SK-N-SH (cell line): ENCODE measurements at regions not wholly inside any gene's neighbourhood (a gene's known extent, or its start where the extent isn't known, plus 50 kb on each side); places are given as distances from the start of the nearest gene placed in this dataset.
A peak's percentile ranks its signal among the peaks of the same experiment; 100 is the strongest.

ENCODE experiments used
- CTCF ChIA-PET: fragments of 300-600, 350-600 bp; formaldehyde crosslinking; extraction: SDS; loops from one replicate; lab custom pipeline; 2021; lab: Yijun Ruan, JAX
- POLR2A ChIA-PET: fragments of 350-600 bp; sonication (Branson Sonifier 250); formaldehyde crosslinking; extraction: SDS; loops from one replicate; lab custom pipeline; 2020; ENCODE audit warnings: antibody characterized with exemption, inconsistent platforms; lab: Yijun Ruan, JAX
- DNase-seq: peaks from one replicate; pipeline ENCODE4 v3.0.0; 2012
- H2AFZ ChIP-seq: fragments of 200-600 bp; sonication (generic); 2 replicates; pipeline ENCODE4 v1.8.1; 2016; ENCODE audit warnings: antibody characterized with exemption, mild to moderate bottlenecking, low read depth
- H3F3A ChIP-seq: fragments of 200-600 bp; sonication (generic); replicated peaks from 2 replicates; pipeline ENCODE3; 2016; ENCODE audit warnings: antibody characterized with exemption, mild to moderate bottlenecking; ENCODE audit not compliant: insufficient read depth
- H3K27ac ChIP-seq, 2 experiments: fragments of 200-500 bp in 1 of 2; fragments of 200-600 bp in 1 of 2; sonication (Bioruptor generic) in 1 of 2; sonication (generic), shearing (Covaris generic) in 1 of 2; 2 replicates each; pipeline versions ENCODE4 v1.5.1 to v1.6.1; 2014 to 2016; ENCODE audit warnings: low read depth in 2 of 2, inconsistent platforms in 1 of 2, low read length in 1 of 2, mild to moderate bottlenecking in 1 of 2, mixed read lengths in 1 of 2
- H3K27me3 ChIP-seq: fragments of 200-600 bp; sonication (generic), shearing (Covaris generic); 2 replicates; pipeline ENCODE4 v1.6.1; 2016; ENCODE audit warnings: mixed run types; ENCODE audit not compliant: insufficient read depth
- H3K36me3 ChIP-seq, 2 experiments: fragments of 200-500 bp in 1 of 2; fragments of 200-600 bp in 1 of 2; sonication (Bioruptor generic) in 1 of 2; sonication (generic) in 1 of 2; replicated peaks in 1 of 2; 2 replicates each; pipeline versions ENCODE3 to v1.5.1; 2014 to 2016; ENCODE audit warnings: low read length in 1 of 2, mild to moderate bottlenecking in 1 of 2; ENCODE audit not compliant: insufficient read depth in 2 of 2, control insufficient read depth in 1 of 2
- H3K4me1 ChIP-seq, 2 experiments: fragments of 200-500 bp in 1 of 2; fragments of 200-600 bp in 1 of 2; sonication (Bioruptor generic) in 1 of 2; sonication (generic), shearing (Covaris generic) in 1 of 2; 2 replicates each; pipeline versions ENCODE4 v1.5.1 to v1.6.1; 2014 to 2016; ENCODE audit warnings: low read depth in 1 of 2, low read length in 1 of 2, mixed run types in 1 of 2; ENCODE audit not compliant: insufficient read depth in 2 of 2, control insufficient read depth in 1 of 2
- H3K4me2 ChIP-seq: fragments of 200-600 bp; sonication (generic), shearing (Covaris generic); 2 replicates; pipeline ENCODE4 v1.6.1; 2017; ENCODE audit warnings: mixed run types
- H3K4me3 ChIP-seq, 2 experiments: fragments of 200-500 bp in 1 of 2; fragments of 200-600 bp in 1 of 2; sonication (Bioruptor generic) in 1 of 2; sonication (generic), shearing (Covaris generic) in 1 of 2; 2 replicates each; pipeline versions ENCODE4 v1.5.1 to v1.8.1; 2014 to 2016; ENCODE audit warnings: low read depth in 2 of 2, inconsistent platforms in 1 of 2, low read length in 1 of 2, mild to moderate bottlenecking in 1 of 2, mixed read lengths in 1 of 2, moderate library complexity in 1 of 2
- H3K79me2 ChIP-seq: fragments of 200-600 bp; sonication (generic); 2 replicates; pipeline ENCODE4 v1.8.1; 2017; ENCODE audit warnings: mild to moderate bottlenecking; ENCODE audit not compliant: insufficient read depth
- H3K9ac ChIP-seq: fragments of 200-600 bp; sonication (generic); 2 replicates; pipeline ENCODE4 v1.6.1; 2017; ENCODE audit warnings: mixed run types
- H3K9me2 ChIP-seq: fragments of 200-600 bp; sonication (generic); 2 replicates; pipeline ENCODE4 v1.6.1; 2017; ENCODE audit warnings: mixed run types
- H3K9me3 ChIP-seq: fragments of 200-600 bp; sonication (generic); 2 replicates; pipeline ENCODE4 v1.6.1; 2017; ENCODE audit warnings: mixed run types, mild to moderate bottlenecking, moderate library complexity
- H4K20me1 ChIP-seq: fragments of 200-600 bp; sonication (generic); 2 replicates; pipeline ENCODE4 v1.6.1; 2017; ENCODE audit warnings: mild to moderate bottlenecking, mixed run types; ENCODE audit not compliant: insufficient read depth
- CTCF ChIP-seq: fragments of 200-600 bp; sonication (generic); IDR thresholded peaks from 2 replicates; pipeline ENCODE4 v1.6.1; 2017; ENCODE audit warnings: antibody characterized with exemption, mild to moderate bottlenecking, moderate library complexity
- ELF1 ChIP-seq: IDR thresholded peaks from 2 replicates; pipeline ENCODE4 v1.4.0; 2012
- FOSL2 ChIP-seq: IDR thresholded peaks from 2 replicates; pipeline ENCODE4 v1.4.0; 2012; ENCODE audit warnings: low read depth, mild to moderate bottlenecking, moderate library complexity, borderline replicate concordance
- FOXM1 ChIP-seq: IDR thresholded peaks from 2 replicates; pipeline ENCODE4 v1.4.0; 2012; ENCODE audit warnings: low read depth, mild to moderate bottlenecking
- GABPA ChIP-seq: IDR thresholded peaks from 2 replicates; pipeline ENCODE4 v1.4.0; 2012; ENCODE audit warnings: low read depth, mild to moderate bottlenecking
- GATA2 ChIP-seq: sonication (generic); formaldehyde crosslinking; IDR thresholded peaks from 2 replicates; pipeline ENCODE4 v1.5.0; 2020; ENCODE audit warnings: mild to moderate bottlenecking, missing genetic modification reagents
- IRF3 ChIP-seq: fragments of 150-350 bp; IDR thresholded peaks from 2 replicates; pipeline ENCODE4 v1.6.1; 2016; ENCODE audit warnings: mild to moderate bottlenecking, low read depth, low read length
- MAX ChIP-seq: IDR thresholded peaks from 2 replicates; pipeline ENCODE4 v1.4.0; 2012; ENCODE audit warnings: low read depth
- MEF2A ChIP-seq: IDR thresholded peaks from 2 replicates; pipeline ENCODE4 v1.4.0; 2012; ENCODE audit warnings: low read depth, borderline replicate concordance
- MXI1 ChIP-seq: IDR thresholded peaks from 2 replicates; pipeline ENCODE4 v1.6.1; 2012; ENCODE audit warnings: mild to moderate bottlenecking, low read depth, low read length, improper control_type of control experiment
- NFIC ChIP-seq: IDR thresholded peaks from 2 replicates; pipeline ENCODE4 v1.4.0; 2012; ENCODE audit warnings: borderline replicate concordance
- PBX3 ChIP-seq: IDR thresholded peaks from 2 replicates; pipeline ENCODE4; 2012
- RAD21 ChIP-seq: IDR thresholded peaks from 2 replicates; pipeline ENCODE4 v1.6.1; 2012; ENCODE audit warnings: mild to moderate bottlenecking, low read length
- REST ChIP-seq: IDR thresholded peaks from 2 replicates; pipeline ENCODE4 v1.6.1; 2012; ENCODE audit warnings: mild to moderate bottlenecking, low read depth, low read length, moderate library complexity
- RFX5 ChIP-seq: IDR thresholded peaks from 2 replicates; pipeline ENCODE4 v1.6.1; 2012; ENCODE audit warnings: mild to moderate bottlenecking, improper control_type of control experiment, low read length
- TAF1 ChIP-seq: IDR thresholded peaks from 2 replicates; pipeline ENCODE4 v1.6.1; 2012; ENCODE audit warnings: low read depth, mild to moderate bottlenecking, low read length, moderate library complexity, borderline replicate concordance
- USF2 ChIP-seq: fragments of 150-350 bp; IDR thresholded peaks from 2 replicates; pipeline ENCODE4 v1.6.1; 2017; ENCODE audit warnings: antibody characterized with exemption, low read length, low read depth, borderline replicate concordance

- H3K4me3 ChIP-seq: no peak overlapping the region
- H3K4me2 ChIP-seq: no peak overlapping the region
- peak overlapping the region; percentile 5; the same call in 1 of the 2 replicates for H2AFZ ChIP-seq
- POLR2A ChIA-PET: no interaction called here
- no peak for DNase-seq
- no peaks in the 10 kb centered on the region for H3K9me2 ChIP-seq
- H4K20me1 ChIP-seq: no peaks in the 10 kb centered on the region
- peaks cover 2 to 4% of the 10 kb centered on the region in 2 experiments; a peak in 2 of 4 replicates for H3K4me1 ChIP-seq
- no peak overlapping the region; a peak in 1 of 4 replicates for H3K27ac ChIP-seq
- H3K36me3 ChIP-seq: no peaks in the 10 kb centered on the region
- TF ChIP-seq GABPA (no peak), RFX5 (no peak), FOXM1 (no peak), NFIC (no peak), MEF2A (no peak), PBX3 (no peak), GATA2 (no peak), IRF3 (no peak), MAX (no peak), MXI1 (no peak), ELF1 (no peak), RAD21 (no peak), FOSL2 (no peak), REST (no peak), CTCF (no peak), USF2 (no peak), TAF1 (no peak)
- CTCF ChIA-PET: no interaction called here
- H3F3A ChIP-seq: no peaks in the 10 kb centered on the region
- no peaks in the 10 kb centered on the region for H3K27me3 ChIP-seq
- no peaks in the 10 kb centered on the region for H3K9me3 ChIP-seq
- no peaks in the 10 kb centered on the region for H3K79me2 ChIP-seq
- H3K9ac ChIP-seq: no peak overlapping the region
These were observed 85.7 kb upstream of the COL11A1 start for GRCh38 chr1:103194060-103194459.
